HL-60 (cell line): ENCODE measurements at regions not wholly inside any gene's neighbourhood (a gene's known extent, or its start where the extent isn't known, plus 50 kb on each side); places are given as distances from the start of the nearest gene placed in this dataset.
"Not testable (repeated sequence)": the region's sequence is repeated elsewhere in the genome, so short reads cannot be mapped to it uniquely, and the experiment has no call there.

Source experiments
- DNase-seq, 2 experiments: peaks; one replicate each; pipeline ENCODE4 v3.0.0-alpha.2; 2010 to 2020; ENCODE audit warnings: low read depth in 1 of 2, low spot score in 1 of 2
- H3K27ac ChIP-seq: fragments of 250-450 bp; sonication (Bioruptor Pico); replicated peaks from 2 replicates; pipeline ENCODE4 v1.5.1; 2020; ENCODE audit warnings: mild to moderate bottlenecking, moderate library complexity
- H3K27me3 ChIP-seq: fragments of 250-450 bp; sonication (Bioruptor Pico); 2 replicates; pipeline ENCODE4 v1.5.1; 2021; ENCODE audit warnings: mild to moderate bottlenecking, moderate library complexity; ENCODE audit not compliant: insufficient read depth, poor library complexity, severe bottlenecking
- H3K4me3 ChIP-seq: replicated peaks from 2 replicates; pipeline ENCODE4 v1.5.1; 2011; ENCODE audit warnings: mild to moderate bottlenecking, control low read depth, low read length; ENCODE audit not compliant: insufficient read depth
- GABPA ChIP-seq: IDR thresholded peaks from 2 replicates; pipeline ENCODE4 v1.6.1; 2012; ENCODE audit warnings: low read depth
- POLR2AphosphoS5 ChIP-seq: IDR thresholded peaks from 2 replicates; pipeline ENCODE4 v1.6.1; 2012; ENCODE audit warnings: low read depth
- SPI1 ChIP-seq: IDR thresholded peaks from 2 replicates; pipeline ENCODE4 v1.6.1; 2012; ENCODE audit warnings: low read depth, mild to moderate bottlenecking, borderline replicate concordance
- TF ChIP-seq, protein P1 (sequence below): IDR thresholded peaks from one replicate; pipeline ENCODE4 v1.5.1; 2011; ENCODE audit warnings: low read length, control low read depth, inconsistent platforms; ENCODE audit not compliant: insufficient read depth
- TF ChIP-seq, protein P2 (sequence below): IDR thresholded peaks from 2 replicates; pipeline ENCODE4 v1.6.1; 2012; ENCODE audit warnings: low read depth; ENCODE audit not compliant: insufficient replicate concordance

DNA sequence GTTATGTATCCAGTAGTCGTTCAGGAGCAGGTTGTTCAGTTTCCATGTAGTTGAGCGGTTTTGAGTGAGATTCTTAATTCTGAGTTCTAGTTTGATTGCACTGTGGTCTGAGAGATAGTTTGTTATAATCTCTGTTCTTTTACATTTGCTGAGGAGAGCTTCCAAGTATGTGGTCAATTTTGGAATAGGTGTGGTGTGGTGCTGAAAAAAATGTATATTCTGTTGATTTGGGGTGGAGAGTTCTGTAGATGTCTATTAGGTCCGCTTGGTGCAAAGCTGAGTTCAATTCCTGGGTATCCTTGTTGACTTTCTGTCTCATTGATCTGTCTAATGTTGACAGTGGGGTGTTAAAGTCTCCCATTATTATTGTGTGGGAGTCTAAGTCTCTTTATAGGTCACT, 68.6 kb upstream of the IZUMO1R start:
- not testable (repeated sequence) for DNase-seq, H3K4me3 ChIP-seq, H3K27me3 ChIP-seq, H3K27ac ChIP-seq

DNA sequence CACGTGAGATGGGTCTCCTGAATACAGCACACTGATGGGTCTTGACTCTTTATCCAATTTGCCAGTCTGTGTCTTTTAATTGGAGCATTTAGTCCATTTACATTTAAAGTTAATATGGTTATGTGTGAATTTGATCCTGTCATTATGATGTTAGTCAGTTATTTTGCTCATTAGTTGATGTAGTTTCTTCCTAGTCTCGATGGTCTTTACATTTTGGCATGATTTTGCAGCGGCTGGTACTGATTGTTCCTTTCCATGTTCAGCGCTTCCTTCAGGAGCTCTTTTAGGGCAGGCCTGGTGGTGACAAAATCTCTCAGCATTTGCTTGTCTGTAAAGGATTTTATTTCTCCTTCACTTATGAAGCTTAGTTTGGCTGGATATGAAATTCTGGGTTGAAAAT, 68.0 kb upstream of the IZUMO1R start:
- H3K4me3 ChIP-seq, H3K27me3 ChIP-seq, DNase-seq, H3K27ac ChIP-seq: not testable (repeated sequence)

GRCh38 chr11:94237447-94238153, 66.8 kb upstream of the IZUMO1R start:
- peak in 1 of 2 experiments; percentile 33 for DNase-seq
- not testable (repeated sequence) for H3K4me3 ChIP-seq, H3K27ac ChIP-seq, H3K27me3 ChIP-seq

- not testable (repeated sequence) for H3K4me3 ChIP-seq, H3K27ac ChIP-seq, H3K27me3 ChIP-seq
- peak in 1 of 2 experiments; percentile 5 for DNase-seq
These were observed 66.1 kb upstream of the IZUMO1R start for GRCh38 chr11:94238154-94238735.

DNA sequence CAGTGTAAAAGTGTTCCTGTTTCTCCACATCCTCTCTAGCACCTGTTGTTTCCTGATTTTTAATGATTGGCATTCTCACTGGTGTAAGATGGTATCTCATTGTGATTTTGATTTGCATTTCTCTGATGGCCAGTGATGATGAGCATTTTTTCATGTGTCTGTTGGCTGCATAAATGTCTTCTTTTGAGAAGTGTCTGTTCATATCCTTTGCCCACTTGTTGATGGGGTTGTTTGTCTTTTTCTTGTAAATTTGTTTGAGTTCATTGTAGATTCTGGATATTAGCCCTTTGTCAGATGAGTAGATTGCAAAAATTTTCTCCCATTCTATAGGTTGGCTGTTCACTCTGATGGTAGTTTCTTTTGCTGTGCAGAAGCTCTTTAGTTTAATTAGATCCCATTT, 65.6 kb upstream of the IZUMO1R start:
- H3K4me3 ChIP-seq, H3K27me3 ChIP-seq, DNase-seq: not testable (repeated sequence)

GRCh38 chr11:94241896-94242295, 62.5 kb upstream of the IZUMO1R start:
- no peak for DNase-seq
- no peak overlapping the region for H3K4me3 ChIP-seq
- H3K27me3 ChIP-seq = no peaks in the 10 kb centered on the region
- H3K27ac ChIP-seq = no peak overlapping the region
- TF ChIP-seq, protein P1, sequence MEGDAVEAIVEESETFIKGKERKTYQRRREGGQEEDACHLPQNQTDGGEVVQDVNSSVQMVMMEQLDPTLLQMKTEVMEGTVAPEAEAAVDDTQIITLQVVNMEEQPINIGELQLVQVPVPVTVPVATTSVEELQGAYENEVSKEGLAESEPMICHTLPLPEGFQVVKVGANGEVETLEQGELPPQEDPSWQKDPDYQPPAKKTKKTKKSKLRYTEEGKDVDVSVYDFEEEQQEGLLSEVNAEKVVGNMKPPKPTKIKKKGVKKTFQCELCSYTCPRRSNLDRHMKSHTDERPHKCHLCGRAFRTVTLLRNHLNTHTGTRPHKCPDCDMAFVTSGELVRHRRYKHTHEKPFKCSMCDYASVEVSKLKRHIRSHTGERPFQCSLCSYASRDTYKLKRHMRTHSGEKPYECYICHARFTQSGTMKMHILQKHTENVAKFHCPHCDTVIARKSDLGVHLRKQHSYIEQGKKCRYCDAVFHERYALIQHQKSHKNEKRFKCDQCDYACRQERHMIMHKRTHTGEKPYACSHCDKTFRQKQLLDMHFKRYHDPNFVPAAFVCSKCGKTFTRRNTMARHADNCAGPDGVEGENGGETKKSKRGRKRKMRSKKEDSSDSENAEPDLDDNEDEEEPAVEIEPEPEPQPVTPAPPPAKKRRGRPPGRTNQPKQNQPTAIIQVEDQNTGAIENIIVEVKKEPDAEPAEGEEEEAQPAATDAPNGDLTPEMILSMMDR = no peak
- TF ChIP-seq GABPA (no peak), SPI1 (no peak), POLR2AphosphoS5 (no peak)
- TF ChIP-seq, protein P2, sequence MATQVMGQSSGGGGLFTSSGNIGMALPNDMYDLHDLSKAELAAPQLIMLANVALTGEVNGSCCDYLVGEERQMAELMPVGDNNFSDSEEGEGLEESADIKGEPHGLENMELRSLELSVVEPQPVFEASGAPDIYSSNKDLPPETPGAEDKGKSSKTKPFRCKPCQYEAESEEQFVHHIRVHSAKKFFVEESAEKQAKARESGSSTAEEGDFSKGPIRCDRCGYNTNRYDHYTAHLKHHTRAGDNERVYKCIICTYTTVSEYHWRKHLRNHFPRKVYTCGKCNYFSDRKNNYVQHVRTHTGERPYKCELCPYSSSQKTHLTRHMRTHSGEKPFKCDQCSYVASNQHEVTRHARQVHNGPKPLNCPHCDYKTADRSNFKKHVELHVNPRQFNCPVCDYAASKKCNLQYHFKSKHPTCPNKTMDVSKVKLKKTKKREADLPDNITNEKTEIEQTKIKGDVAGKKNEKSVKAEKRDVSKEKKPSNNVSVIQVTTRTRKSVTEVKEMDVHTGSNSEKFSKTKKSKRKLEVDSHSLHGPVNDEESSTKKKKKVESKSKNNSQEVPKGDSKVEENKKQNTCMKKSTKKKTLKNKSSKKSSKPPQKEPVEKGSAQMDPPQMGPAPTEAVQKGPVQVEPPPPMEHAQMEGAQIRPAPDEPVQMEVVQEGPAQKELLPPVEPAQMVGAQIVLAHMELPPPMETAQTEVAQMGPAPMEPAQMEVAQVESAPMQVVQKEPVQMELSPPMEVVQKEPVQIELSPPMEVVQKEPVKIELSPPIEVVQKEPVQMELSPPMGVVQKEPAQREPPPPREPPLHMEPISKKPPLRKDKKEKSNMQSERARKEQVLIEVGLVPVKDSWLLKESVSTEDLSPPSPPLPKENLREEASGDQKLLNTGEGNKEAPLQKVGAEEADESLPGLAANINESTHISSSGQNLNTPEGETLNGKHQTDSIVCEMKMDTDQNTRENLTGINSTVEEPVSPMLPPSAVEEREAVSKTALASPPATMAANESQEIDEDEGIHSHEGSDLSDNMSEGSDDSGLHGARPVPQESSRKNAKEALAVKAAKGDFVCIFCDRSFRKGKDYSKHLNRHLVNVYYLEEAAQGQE = no peak

More for the DNA sequence above, 65.6 kb upstream of the IZUMO1R start:
- H3K27ac ChIP-seq = not testable (repeated sequence)

DNA sequence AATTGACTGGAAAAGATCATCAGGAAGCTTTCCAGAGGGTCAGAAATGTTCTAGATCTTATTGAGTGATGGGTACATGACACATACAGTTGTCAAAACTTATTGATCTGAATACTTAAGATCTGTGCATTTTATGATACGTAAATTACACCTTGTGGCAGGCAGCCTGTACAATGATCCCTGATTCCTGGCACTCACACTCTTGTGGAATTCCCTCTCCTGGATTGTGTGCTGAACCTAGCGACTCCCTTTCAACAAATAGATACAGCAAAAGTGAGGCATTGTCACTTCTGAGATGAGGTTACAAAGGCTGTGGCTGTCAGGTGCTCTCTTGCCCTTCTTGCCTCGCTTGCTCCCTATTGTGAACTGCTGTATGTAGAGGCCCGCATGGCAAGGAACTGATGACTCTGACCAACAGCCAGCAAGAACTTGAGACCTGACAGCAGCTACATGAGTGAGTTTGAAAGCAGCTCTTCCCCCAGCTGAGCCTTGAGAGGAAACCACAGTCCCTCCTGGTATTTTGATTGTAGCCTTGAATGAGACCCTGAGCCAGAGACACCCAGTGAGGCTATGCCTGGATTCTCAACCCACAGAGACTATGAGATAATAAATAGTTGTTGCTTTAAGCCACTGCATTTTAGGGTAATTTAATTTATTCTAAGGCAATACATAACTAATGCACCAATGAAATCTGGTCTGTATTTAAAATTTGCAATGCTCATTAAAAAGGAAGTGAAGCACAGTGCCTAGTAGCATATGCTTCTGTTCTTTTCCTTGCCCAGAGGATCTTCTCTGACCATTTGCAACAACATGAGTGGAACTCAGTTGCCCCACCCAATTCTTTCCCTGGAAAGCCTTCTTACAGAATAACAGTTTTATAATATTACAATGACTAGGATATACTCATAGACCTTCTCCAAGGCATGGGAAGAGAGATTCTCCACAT, 60.5 kb upstream of the IZUMO1R start:
- Histone ChIP-seq H3K27me3 (no peaks in the 10 kb centered on the region), H3K27ac (no peak overlapping the region), H3K4me3 (no peak overlapping the region)
- TF ChIP-seq GABPA (no peak), POLR2AphosphoS5 (no peak), SPI1 (no peak)
- TF ChIP-seq, protein P2 = no peak
- TF ChIP-seq, protein P1 = no peak
- DNase-seq = no peak
